GM18505 (cell line): ENCODE measurements at regions not wholly inside any gene's neighbourhood (a gene's known extent, or its start where the extent isn't known, plus 50 kb on each side); places are given as distances from the start of the nearest gene placed in this dataset.

ENCODE experiments used
- ATAC-seq: cut with Tn5 transposase; IDR thresholded peaks from one replicate; pipeline ENCODE4 v1.9.1; 2021; ENCODE audit not compliant: unreplicated experiment
- POLR2A ChIP-seq: IDR thresholded peaks from 4 replicates; pipeline ENCODE4 v1.6.1; 2011; ENCODE audit warnings: borderline replicate concordance; ENCODE audit not compliant: insufficient read depth, insufficient read length; ENCODE audit errors: extremely low read depth

DNA sequence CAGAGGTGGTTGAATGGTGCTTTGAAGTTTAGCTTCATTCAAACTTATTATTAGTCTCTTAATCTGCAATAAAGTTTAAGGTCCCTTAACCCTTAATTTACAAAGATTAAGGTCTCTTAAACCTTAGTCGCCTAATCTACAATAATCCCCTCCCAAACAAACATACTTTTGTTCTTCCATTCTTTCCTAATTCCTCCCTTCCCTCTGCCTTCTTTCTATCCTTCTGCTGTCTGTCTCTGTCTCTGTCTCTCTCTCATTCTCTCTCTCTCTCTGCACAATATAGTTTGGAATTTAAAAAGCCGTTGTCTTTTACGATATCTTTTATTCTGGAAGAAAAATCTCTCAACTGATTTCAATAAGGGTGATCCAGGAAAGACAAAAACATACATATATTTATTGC is 1096.8 kb upstream of the ATXN8OS start:
- no peak for TF ChIP-seq POLR2A
- no peak for ATAC-seq

DNA sequence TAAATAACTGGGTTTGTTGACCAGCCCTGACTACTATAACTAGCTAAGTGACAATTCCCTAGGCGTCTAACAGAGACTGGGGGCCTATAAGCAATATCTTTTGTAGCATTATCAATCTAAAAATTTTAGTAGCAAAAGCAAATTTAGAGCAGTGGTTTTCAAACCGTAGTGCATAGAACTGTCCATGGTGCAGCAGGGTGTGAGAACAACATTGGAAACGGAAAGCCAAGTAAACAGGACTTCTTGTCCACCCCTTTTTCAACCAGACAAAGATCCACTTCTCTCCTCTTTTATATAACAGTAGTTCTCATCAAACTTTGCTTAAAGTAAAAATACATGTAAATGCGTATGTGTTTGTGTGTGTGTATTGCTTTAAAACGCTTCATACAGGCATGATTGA is 1099.1 kb upstream of the ATXN8OS start:
- no peak for ATAC-seq

DNA sequence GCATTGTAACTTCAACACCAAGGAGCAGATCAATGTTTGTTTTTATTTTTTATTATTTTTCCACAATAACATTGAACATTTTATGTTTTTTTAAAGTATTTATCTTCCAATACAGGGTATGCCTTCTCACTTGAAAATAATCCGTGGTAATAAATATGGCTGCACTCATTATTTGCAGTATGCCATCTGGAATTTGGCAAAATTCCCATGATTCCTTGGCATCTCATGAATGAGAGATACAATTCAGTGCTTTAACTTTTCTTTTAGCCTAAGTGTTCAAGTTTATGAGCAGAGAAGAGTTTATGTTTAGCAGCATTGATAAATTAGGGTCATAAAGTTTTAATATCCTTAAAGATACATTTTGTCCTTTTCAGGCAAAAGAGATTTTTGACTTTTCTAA is 1109.6 kb upstream of the ATXN8OS start:
- ATAC-seq, result no peak
- TF ChIP-seq POLR2A, result no peak

More for the DNA sequence above, 1099.1 kb upstream of the ATXN8OS start:
- TF ChIP-seq POLR2A, result no peak

GRCh38 chr13:68996668-68997025 is 1111.0 kb upstream of the ATXN8OS start:
- no peak for ATAC-seq
- no peak for TF ChIP-seq POLR2A

GRCh38 chr13:68995972-68996667 is 1111.5 kb upstream of the ATXN8OS start:
- TF ChIP-seq POLR2A, result no peak
- ATAC-seq, result no peak

DNA sequence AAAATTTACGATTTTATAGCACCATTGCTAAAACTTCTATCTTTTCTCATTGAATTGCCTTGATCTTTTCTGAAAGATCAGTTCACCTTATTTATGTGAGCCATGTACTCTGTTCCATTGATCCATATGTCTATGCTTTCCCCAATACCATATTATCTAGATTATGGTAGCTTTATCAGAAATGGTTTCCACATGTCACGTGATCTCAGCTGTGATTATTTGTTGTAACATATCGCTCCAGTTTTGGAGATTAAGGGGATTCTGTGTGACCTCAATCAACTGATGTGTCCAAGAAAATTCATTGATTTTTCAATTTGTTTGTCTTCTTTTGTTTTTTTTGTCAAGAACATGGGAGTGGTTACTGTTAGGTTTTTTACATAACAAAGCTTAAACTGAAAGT is 1114.5 kb upstream of the ATXN8OS start:
- ATAC-seq, result no peak
- no peak for TF ChIP-seq POLR2A

DNA sequence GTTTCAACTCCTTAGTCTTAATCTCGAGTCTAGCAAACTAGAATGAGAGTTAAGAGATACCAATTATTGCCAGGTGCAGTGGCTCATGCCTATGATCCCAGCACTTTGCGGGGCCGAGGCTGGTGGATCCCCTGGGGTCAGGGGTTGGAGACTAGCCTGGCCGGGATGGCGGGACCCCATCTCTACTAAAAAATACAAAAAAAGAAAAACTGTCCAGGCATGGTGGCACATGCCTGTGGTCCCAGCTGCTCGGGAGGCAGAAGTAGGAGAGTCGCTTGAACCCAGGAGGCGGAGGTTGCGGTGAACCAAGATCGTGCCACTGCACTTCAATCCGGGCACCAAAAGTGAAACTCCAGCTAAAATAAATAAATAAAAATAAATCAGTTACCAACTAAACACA is 1119.5 kb upstream of the ATXN8OS start:
- TF ChIP-seq POLR2A, result no peak
- no peak for ATAC-seq

GRCh38 chr13:68987585-68987984 is 1120.0 kb upstream of the ATXN8OS start:
- no peak for ATAC-seq
- no peak for TF ChIP-seq POLR2A

GRCh38 chr13:68984688-68985319 is 1122.8 kb upstream of the ATXN8OS start:
- no peak for ATAC-seq
- no peak for TF ChIP-seq POLR2A

- ATAC-seq, result no peak
- TF ChIP-seq POLR2A, result no peak
These were observed 1124.5 kb upstream of the ATXN8OS start for GRCh38 chr13:68982961-68983619.

DNA sequence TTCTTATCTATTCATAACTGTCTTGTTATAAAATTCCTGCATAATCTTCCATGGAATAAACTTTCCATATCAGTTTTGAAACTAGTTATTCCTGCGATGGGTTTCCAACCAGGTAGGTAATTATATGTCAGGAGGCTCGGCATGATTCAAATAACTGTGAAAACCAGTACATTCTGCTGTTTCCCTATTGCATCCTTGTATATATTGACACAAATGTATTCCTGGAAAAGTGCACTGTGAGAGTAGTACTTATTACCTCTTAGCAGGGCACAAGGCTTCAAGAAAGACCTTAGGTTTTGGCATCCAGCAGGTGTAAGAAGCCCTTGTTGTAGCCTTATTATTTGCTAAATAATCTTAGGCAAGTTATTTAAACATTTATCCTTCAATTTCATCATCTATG is 1131.3 kb upstream of the ATXN8OS start:
- ATAC-seq, result no peak
- TF ChIP-seq POLR2A, result no peak

DNA sequence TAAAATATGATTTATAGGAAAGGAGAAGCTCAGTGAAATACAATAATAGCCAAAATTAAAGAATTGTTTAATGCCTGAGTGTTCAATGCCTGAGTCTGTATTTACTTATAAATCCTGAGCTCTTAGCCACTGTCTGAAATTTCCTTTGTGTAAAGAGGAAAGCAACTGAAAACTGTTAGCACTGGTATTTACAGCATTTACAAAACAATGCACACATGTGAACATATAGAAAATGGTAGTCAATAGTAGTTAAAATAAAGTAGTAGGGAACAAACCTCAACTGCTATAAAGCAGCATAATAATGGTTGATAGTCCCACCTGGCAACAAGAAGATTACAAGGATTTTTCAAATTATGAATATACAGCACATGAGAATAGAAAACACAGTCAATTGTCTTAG is 1137.1 kb upstream of the ATXN8OS start:
- no peak for TF ChIP-seq POLR2A
- ATAC-seq, result no peak

GRCh38 chr13:68948586-68948985 is 1159.0 kb upstream of the ATXN8OS start:
- no peak for TF ChIP-seq POLR2A
- no peak for ATAC-seq

DNA sequence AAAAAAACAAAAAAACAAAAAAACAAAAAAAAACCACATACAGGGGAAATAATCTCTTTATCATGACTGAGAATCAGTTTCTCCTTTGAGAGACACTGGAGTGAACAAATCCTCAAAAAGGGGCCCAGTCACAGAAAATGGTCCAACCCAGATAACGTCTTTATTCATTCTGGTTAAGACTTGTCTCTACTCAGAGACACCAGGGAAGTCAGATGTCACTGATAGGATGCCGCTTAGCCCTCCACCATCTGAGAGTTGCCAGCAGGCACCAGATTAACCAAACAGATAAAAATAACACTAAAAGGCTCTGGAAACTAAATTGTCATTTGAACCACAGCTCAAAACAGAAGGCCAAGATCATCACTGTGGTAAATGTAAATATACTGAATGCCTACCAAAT is 1163.4 kb upstream of the ATXN8OS start:
- no peak for TF ChIP-seq POLR2A
- no peak for ATAC-seq

DNA sequence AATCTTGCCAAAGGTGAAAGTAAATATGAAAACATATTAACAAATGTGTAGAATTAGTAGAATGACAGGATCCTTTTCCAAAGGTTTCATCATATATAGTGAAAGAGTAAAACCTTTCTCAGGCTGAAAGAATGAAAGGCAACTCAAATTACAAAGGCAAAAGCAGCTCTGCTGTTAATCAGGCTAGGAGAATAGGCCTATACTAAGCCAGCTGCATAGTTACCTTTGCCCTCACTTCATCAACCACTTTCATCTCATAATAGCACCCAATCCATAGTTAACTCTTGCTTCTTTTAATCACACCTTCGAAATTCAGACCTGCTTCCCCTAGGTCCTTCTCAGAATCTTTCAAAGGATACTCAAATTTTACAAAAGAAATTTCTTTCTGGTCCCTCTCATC is 1167.6 kb upstream of the ATXN8OS start:
- no peak for TF ChIP-seq POLR2A
- ATAC-seq, result no peak

DNA sequence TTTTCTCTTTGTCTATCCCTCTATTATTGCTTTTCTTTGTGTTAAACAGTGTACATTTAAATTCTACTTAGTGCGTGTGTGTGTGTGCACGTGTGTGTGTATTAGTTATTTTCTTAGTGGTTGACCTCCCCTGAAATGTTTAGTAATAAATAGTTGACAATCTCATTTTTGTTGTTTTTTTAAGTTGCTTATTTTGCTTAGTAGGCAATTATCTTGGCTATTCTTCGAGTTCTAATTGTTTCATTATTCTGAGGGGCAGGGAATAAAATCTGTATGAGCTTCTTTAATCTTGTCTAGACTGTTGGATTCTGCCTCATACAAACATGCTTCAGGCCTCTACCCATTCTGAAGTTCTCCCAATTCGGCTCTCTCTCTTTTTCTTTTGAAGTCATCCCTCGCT is 1169.0 kb upstream of the ATXN8OS start:
- TF ChIP-seq POLR2A, result no peak

More for the DNA sequence above, 1169.0 kb upstream of the ATXN8OS start:
- no peak for ATAC-seq
